Heart left ventricle (tissue), 13 donors: ENCODE measurements at regions not wholly inside any gene's neighbourhood (a gene's known extent, or its start where the extent isn't known, plus 50 kb on each side); places are given as distances from the start of the nearest gene placed in this dataset.

Experiments
- CTCF ChIP-seq, 12 donors: fragments of 200-600 bp; sonication (generic) in 4 of 12; IDR thresholded peaks; one replicate each; pipeline versions ENCODE4 v1.5.0 to v1.8.0; 2018 to 2022; ENCODE audit warnings: antibody characterized with exemption in 12 of 12, mild to moderate bottlenecking in 5 of 12
- POLR2A ChIP-seq, 2 donors: fragments of 450-650 bp; IDR thresholded peaks; one replicate each; pipeline ENCODE4 v1.6.1; 2017; ENCODE audit warnings: antibody characterized with exemption in 2 of 2, mild to moderate bottlenecking in 2 of 2, moderate library complexity in 2 of 2
- donor health status: ischemic (EF 13 %, LVEDD 7.1; RV severe dilation, severe dysfunction).
- donor health status: DM: no; HTN: yes; CAD: no.
- donor health status: DM: no; HTN: no; CAD: no.
- donor health status: ischemic (EF 25% LVEDD 6.9; RV normal size, moderate dysfunction).
- donor health status: ischemic (EF 25% LVEDD 5.7; RV mildly dilated, moderate dysfunction).
- donor health status: ischemic (EF 35%, LVEDD 5.7; RV mildly dilated, moderate dysfunction).
- donor health status: nonischemic (EF 11% LVEDD 7.7; RV severe dilation, severe dysfunction).
- donor health status: DM: yes; HTN: yes; CAD: no.
- donor health status: PGD.
- donor health status: ischemic (EF 29% LVEDD 5.4; RV normal size, mild dysfunction).
- donor health status: nonischemic (EF 23%, LVEDD 6.1; RV moderate dilation, normal function).

- TF ChIP-seq CTCF (IDR thresholded peaks at IDR 0.05) (no peak), POLR2A (IDR thresholded peaks at IDR 0.05) (no peak)
Observed at GRCh38 chr1:66455446-66455845, 78.5 kb upstream of the SGIP1 start.
